ENCODE measurements at regions not wholly inside any gene's neighbourhood (a gene's known extent, or its start where the extent isn't known, plus 50 kb on each side); places are given as distances from the start of the nearest gene placed in this dataset.

DNA sequence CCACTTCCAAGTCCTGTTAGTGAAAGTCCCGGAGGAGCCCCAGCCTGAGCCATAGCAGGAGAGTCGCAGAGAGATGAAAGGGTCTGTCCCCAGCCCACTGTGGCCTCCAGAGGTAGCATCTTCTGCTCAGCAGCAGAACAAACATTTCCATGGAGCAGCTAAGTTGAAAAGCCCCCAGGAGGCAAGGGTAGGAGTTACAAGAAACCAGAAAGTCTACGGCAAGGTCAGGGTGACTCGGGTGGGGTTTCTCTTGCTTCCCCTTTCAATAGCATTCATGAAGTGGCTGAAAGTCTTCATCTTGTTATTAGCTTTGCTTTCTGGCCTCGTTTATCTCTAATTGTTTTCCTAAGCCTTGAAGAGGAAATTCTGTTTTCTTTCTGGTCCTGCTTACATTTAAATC lies 151.2 kb upstream of the DIO3 start:
- no peak overlapping the region for H3K4me3 Mint-ChIP-seq
- no peak overlapping the region for H3K27ac Mint-ChIP-seq
- ChIA-PET CTCF (no interaction called here), POLR2A (no interaction called here)
- no peaks in the 10 kb centered on the region for H3K9me3 Mint-ChIP-seq
- H3K4me1 Mint-ChIP-seq (ENCODE audit: low read depth), result no peaks in the 10 kb centered on the region
- intact Hi-C loops (cut with micrococcal nuclease), result no loop called here
- TF ChIP-seq, protein P1, sequence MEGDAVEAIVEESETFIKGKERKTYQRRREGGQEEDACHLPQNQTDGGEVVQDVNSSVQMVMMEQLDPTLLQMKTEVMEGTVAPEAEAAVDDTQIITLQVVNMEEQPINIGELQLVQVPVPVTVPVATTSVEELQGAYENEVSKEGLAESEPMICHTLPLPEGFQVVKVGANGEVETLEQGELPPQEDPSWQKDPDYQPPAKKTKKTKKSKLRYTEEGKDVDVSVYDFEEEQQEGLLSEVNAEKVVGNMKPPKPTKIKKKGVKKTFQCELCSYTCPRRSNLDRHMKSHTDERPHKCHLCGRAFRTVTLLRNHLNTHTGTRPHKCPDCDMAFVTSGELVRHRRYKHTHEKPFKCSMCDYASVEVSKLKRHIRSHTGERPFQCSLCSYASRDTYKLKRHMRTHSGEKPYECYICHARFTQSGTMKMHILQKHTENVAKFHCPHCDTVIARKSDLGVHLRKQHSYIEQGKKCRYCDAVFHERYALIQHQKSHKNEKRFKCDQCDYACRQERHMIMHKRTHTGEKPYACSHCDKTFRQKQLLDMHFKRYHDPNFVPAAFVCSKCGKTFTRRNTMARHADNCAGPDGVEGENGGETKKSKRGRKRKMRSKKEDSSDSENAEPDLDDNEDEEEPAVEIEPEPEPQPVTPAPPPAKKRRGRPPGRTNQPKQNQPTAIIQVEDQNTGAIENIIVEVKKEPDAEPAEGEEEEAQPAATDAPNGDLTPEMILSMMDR (IDR thresholded peaks at IDR 0.05), result no peak
- H3K36me3 Mint-ChIP-seq (ENCODE audit: low read depth), result no peaks in the 10 kb centered on the region
- DNase-seq (no peak), ATAC-seq (no peak)
- H3K27me3 Mint-ChIP-seq, result peaks cover 33% of the 10 kb centered on the region

DNA sequence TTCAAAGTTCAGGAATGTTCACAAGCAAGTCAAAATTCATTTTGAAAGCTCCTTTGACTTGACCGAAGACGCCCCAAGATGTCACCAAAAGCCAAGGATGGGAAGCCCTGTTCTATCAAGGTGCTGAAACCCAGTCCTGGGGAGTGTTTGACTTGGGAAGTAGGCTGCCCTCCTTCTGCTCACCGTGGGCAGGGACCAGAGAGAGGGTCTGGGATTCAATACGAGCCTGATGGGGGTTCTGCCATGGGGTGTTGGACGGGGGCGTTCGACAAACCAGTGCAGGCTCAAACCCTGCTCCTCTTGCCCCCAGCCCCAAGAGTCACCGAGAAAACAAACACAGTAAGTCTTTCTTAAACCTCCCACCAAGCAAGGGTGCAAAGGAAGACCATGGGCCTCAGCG lies 150.1 kb upstream of the DIO3 start:
- H3K4me1 Mint-ChIP-seq (ENCODE audit: low read depth), result no peaks in the 10 kb centered on the region
- TF ChIP-seq, protein P1 (IDR thresholded peaks at IDR 0.05), result no peak
- H3K4me3 Mint-ChIP-seq, result no peak overlapping the region
- ATAC-seq (no peak), DNase-seq (no peak)
- no peak overlapping the region for H3K27ac Mint-ChIP-seq
- peaks cover 35% of the 10 kb centered on the region for H3K27me3 Mint-ChIP-seq
- POLR2A ChIA-PET, result no interaction called here
- no peaks in the 10 kb centered on the region for H3K36me3 Mint-ChIP-seq (ENCODE audit: low read depth)
- intact Hi-C loops (cut with micrococcal nuclease), result no loop called here
- CTCF ChIA-PET, result no interaction called here
- H3K9me3 Mint-ChIP-seq, result no peaks in the 10 kb centered on the region

DNA sequence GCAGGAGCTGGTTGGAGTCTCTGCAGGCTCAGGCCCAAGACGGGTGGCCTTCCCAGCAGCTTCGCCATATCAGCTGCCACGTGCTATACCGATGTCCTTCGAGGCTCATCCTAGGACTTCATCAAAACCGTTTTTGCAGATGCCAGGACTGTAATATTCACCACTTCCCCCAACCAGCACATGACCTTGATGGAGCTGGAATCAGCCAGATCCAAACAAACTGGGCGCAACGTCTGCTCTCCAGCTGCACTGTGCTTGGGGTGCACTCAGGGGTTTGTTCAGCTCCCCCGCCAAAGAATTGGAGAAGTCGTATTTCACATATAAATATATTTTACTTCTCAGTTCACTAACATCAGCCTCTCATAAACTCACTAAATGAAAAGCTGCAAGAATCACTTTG lies 149.5 kb upstream of the DIO3 start:
- CTCF ChIA-PET, result no interaction called here
- TF ChIP-seq, protein P1 (IDR thresholded peaks at IDR 0.05), result no peak
- intact Hi-C loops (cut with micrococcal nuclease), result no loop called here
- Mint-ChIP-seq H3K9me3 (no peaks in the 10 kb centered on the region), H3K36me3 (ENCODE audit: low read depth) (no peaks in the 10 kb centered on the region), H3K27ac (no peak overlapping the region), H3K4me1 (ENCODE audit: low read depth) (no peaks in the 10 kb centered on the region), H3K27me3 (peaks cover 40% of the 10 kb centered on the region), H3K4me3 (no peak overlapping the region)
- DNase-seq (no peak), ATAC-seq (no peak)
- POLR2A ChIA-PET, result no interaction called here

DNA sequence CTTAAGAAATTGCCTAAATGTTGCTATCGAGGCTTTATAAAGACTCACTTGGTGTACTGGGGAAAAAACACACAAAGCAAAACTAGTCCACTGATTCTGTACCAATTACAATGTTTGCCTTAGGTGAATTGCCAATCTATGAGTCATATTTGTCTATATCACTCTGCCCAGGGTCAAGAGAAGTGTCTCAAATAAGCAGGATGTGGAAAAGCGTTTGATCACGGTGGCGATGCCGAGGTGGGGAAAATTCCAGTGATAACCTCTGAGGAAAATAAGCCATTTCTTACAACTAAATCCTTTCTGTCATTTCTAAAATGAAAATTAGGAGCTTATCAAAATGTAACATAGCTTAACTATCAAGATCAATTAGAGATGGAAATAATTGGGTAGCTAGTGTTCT lies 148.6 kb upstream of the DIO3 start:
- no peak overlapping the region for H3K27ac Mint-ChIP-seq
- TF ChIP-seq, protein P1 (IDR thresholded peaks at IDR 0.05), result no peak
- DNase-seq (no peak), ATAC-seq (no peak)
- peaks cover 38% of the 10 kb centered on the region for H3K27me3 Mint-ChIP-seq
- no peaks in the 10 kb centered on the region for H3K4me1 Mint-ChIP-seq (ENCODE audit: low read depth)
- no peak overlapping the region for H3K4me3 Mint-ChIP-seq
- H3K9me3 Mint-ChIP-seq, result no peaks in the 10 kb centered on the region
- CTCF ChIA-PET, result no interaction called here
- POLR2A ChIA-PET, result no interaction called here
- H3K36me3 Mint-ChIP-seq (ENCODE audit: low read depth), result no peaks in the 10 kb centered on the region
- intact Hi-C loops (cut with micrococcal nuclease), result no loop called here

DNA sequence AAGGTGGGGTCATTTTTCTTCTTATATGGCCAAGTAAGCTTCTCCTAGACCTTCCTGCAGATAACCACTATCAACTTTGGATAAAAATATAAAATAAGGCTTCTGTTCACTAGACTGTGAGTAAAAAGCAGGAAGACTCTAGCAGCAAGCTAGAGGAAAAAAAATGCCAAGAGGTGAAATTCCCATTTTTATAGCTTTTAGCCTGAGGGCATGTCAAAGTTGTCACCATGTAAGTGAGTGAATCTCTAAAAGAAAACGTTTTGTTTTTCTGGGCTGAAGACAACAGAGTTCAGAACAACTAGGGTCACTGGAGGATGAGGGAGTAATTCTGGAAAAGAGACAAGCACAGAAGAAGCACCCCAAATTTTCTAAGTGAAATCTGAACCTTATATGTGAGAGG lies 143.9 kb upstream of the DIO3 start:
- POLR2A ChIA-PET, result no interaction called here
- intact Hi-C loops (cut with micrococcal nuclease), result no loop called here
- CTCF ChIA-PET, result no interaction called here
- DNase-seq, result no peak
- H3K27me3 Mint-ChIP-seq, result peaks cover 41% of the 10 kb centered on the region
- no peak for ATAC-seq
- no peaks in the 10 kb centered on the region for H3K36me3 Mint-ChIP-seq (ENCODE audit: low read depth)
- TF ChIP-seq, protein P1 (IDR thresholded peaks at IDR 0.05), result no peak
- no peak overlapping the region for H3K4me3 Mint-ChIP-seq
- H3K4me1 Mint-ChIP-seq (ENCODE audit: low read depth), result no peaks in the 10 kb centered on the region
- H3K27ac Mint-ChIP-seq, result no peak overlapping the region
- no peaks in the 10 kb centered on the region for H3K9me3 Mint-ChIP-seq
